ENCODE measurements at regions not wholly inside any gene's neighbourhood (a gene's known extent, or its start where the extent isn't known, plus 50 kb on each side); places are given as distances from the start of the nearest gene placed in this dataset.
A peak's percentile ranks its signal among the peaks of the same experiment; 100 is the strongest.

- no peak for DNase-seq (ENCODE audit: low spot score)
These were observed 770.7 kb upstream of the CXADR start for GRCh38 chr21:16742131-16742641.

GRCh38 chr21:16742741-16743140 is 770.1 kb upstream of the CXADR start:
- no peak for DNase-seq (ENCODE audit: low spot score)

GRCh38 chr21:16743317-16743716 is 769.5 kb upstream of the CXADR start:
- DNase-seq (ENCODE audit: low spot score) = no peak

GRCh38 chr21:16750926-16751325 is 761.9 kb upstream of the CXADR start:
- DNase-seq (ENCODE audit: low spot score) = no peak

- peak; percentile 2 for DNase-seq (ENCODE audit: low spot score)
These were observed 761.0 kb upstream of the CXADR start for GRCh38 chr21:16751695-16752474.

GRCh38 chr21:16752475-16752857 is 760.4 kb upstream of the CXADR start:
- no peak for DNase-seq (ENCODE audit: low spot score)

GRCh38 chr21:16755061-16755460 is 757.8 kb upstream of the CXADR start:
- no peak for DNase-seq (ENCODE audit: low spot score)

GRCh38 chr21:16767201-16767600 is 745.6 kb upstream of the CXADR start:
- DNase-seq (ENCODE audit: low spot score) = no peak

- DNase-seq (ENCODE audit: low spot score) = no peak
These were observed 744.7 kb upstream of the CXADR start for GRCh38 chr21:16768096-16768495.

GRCh38 chr21:16770266-16770665 is 742.6 kb upstream of the CXADR start:
- DNase-seq (ENCODE audit: low spot score) = no peak

- DNase-seq (ENCODE audit: low spot score) = no peak
These were observed 739.6 kb upstream of the CXADR start for GRCh38 chr21:16773206-16773605.

- DNase-seq (ENCODE audit: low spot score) = no peak
These were observed 737.8 kb upstream of the CXADR start for GRCh38 chr21:16775076-16775475.

- DNase-seq (ENCODE audit: low spot score) = no peak
These were observed 735.7 kb upstream of the CXADR start for GRCh38 chr21:16777041-16777720.

- DNase-seq (ENCODE audit: low spot score) = no peak
These were observed 724.3 kb upstream of the CXADR start for GRCh38 chr21:16788584-16788983.

GRCh38 chr21:16789636-16790035 is 723.2 kb upstream of the CXADR start:
- no peak for DNase-seq (ENCODE audit: low spot score)

GRCh38 chr21:16792101-16792500 is 720.7 kb upstream of the CXADR start:
- no peak for DNase-seq (ENCODE audit: low spot score)

- peak; percentile 91 for DNase-seq (ENCODE audit: low spot score)
These were observed 717.9 kb upstream of the CXADR start for GRCh38 chr21:16794950-16795349.

GRCh38 chr21:16796776-16797175 is 716.1 kb upstream of the CXADR start:
- DNase-seq (ENCODE audit: low spot score) = no peak

GRCh38 chr21:16797540-16797939 is 715.3 kb upstream of the CXADR start:
- no peak for DNase-seq (ENCODE audit: low spot score)

- no peak for DNase-seq (ENCODE audit: low spot score)
These were observed 714.9 kb upstream of the CXADR start for GRCh38 chr21:16797966-16798365.

- peak; percentile 7 for DNase-seq (ENCODE audit: low spot score)
These were observed 712.1 kb upstream of the CXADR start for GRCh38 chr21:16800536-16801275.

- no peak for DNase-seq (ENCODE audit: low spot score)
These were observed 701.8 kb upstream of the CXADR start for GRCh38 chr21:16811011-16811410.

- no peak for DNase-seq (ENCODE audit: low spot score)
These were observed 700.9 kb upstream of the CXADR start for GRCh38 chr21:16811970-16812369.
